ENCODE measurements at regions not wholly inside any gene's neighbourhood (a gene's known extent, or its start where the extent isn't known, plus 50 kb on each side); places are given as distances from the start of the nearest gene placed in this dataset.

- no peak for ATAC-seq
- no peak for DNase-seq
- intact Hi-C loops (cut with micrococcal nuclease), result loop anchor here (5.0 kb wide), 1 partner anchor 83 kb away; no protein-coding TSS in a partner anchor
Measured at GRCh38 chr14:95444132-95445129, 72.0 kb downstream of the SYNE3 start.

- DNase-seq (peak; percentile 89), ATAC-seq (peak; percentile 96)
- intact Hi-C loops (cut with micrococcal nuclease), result loop anchor here (5.0 kb wide), 1 partner anchor 85 kb away; no protein-coding TSS in a partner anchor
Measured at GRCh38 chr14:95442633-95443021, 73.8 kb downstream of the SYNE3 start.

- ATAC-seq, result no peak
- intact Hi-C loops (cut with micrococcal nuclease), result loop anchor here (5.0 kb wide), 1 partner anchor 85 kb away; no protein-coding TSS in a partner anchor
Measured at GRCh38 chr14:95442016-95442632, 74.3 kb downstream of the SYNE3 start.

GRCh38 chr14:95440951-95441350 lies 75.5 kb downstream of the SYNE3 start:
- DNase-seq (no peak), ATAC-seq (no peak)
- intact Hi-C loops (cut with micrococcal nuclease), result loop anchor here (5.0 kb wide), 1 partner anchor 86 kb away; no protein-coding TSS in a partner anchor

More at GRCh38 chr14:95442016-95442632, 74.3 kb downstream of the SYNE3 start:
- no peak for DNase-seq

- intact Hi-C loops (cut with micrococcal nuclease), result loop anchor here (5.0 kb wide), 1 partner anchor 87 kb away; no protein-coding TSS in a partner anchor
- ATAC-seq, result no peak
- no peak for DNase-seq
Measured at GRCh38 chr14:95440496-95440895, 76.0 kb downstream of the SYNE3 start.

GRCh38 chr14:95439881-95440280 lies 76.6 kb downstream of the SYNE3 start:
- ATAC-seq (no peak), DNase-seq (no peak)
- intact Hi-C loops (cut with micrococcal nuclease), result loop anchor here (5.0 to 10.0 kb wide), 2 partner anchors 87 to 325 kb away; no protein-coding TSS in a partner anchor

- ATAC-seq (no peak), DNase-seq (no peak)
- intact Hi-C loops (cut with micrococcal nuclease), result loop anchor here (10.0 kb wide), 1 partner anchor 323 kb away; no protein-coding TSS in a partner anchor
Measured at GRCh38 chr14:95437715-95438114, 78.7 kb downstream of the SYNE3 start.

GRCh38 chr14:95436354-95436753 lies 80.1 kb downstream of the SYNE3 start:
- intact Hi-C loops (cut with micrococcal nuclease), result loop anchor here (10.0 kb wide), 1 partner anchor 322 kb away; no protein-coding TSS in a partner anchor
- no peak for DNase-seq
- no peak for ATAC-seq

- DNase-seq (no peak), ATAC-seq (no peak)
- intact Hi-C loops (cut with micrococcal nuclease), result loop anchor here (10.0 kb wide), 1 partner anchor 319 kb away; no protein-coding TSS in a partner anchor
Measured at GRCh38 chr14:95434121-95434520, 82.3 kb downstream of the SYNE3 start.

GRCh38 chr14:95433094-95433478 lies 83.4 kb downstream of the SYNE3 start:
- intact Hi-C loops (cut with micrococcal nuclease), result loop anchor here (10.0 kb wide), 1 partner anchor 318 kb away; no protein-coding TSS in a partner anchor
- ATAC-seq (no peak), DNase-seq (no peak)

GRCh38 chr14:95432144-95433093 lies 84.0 kb downstream of the SYNE3 start:
- ATAC-seq, result peak; percentile 92
- DNase-seq, result peak; percentile 76
- intact Hi-C loops (cut with micrococcal nuclease), result loop anchor here (10.0 kb wide), 1 partner anchor 318 kb away; no protein-coding TSS in a partner anchor

- DNase-seq (no peak), ATAC-seq (peak; percentile 64)
- intact Hi-C loops (cut with micrococcal nuclease), result loop anchor here (10.0 kb wide), 1 partner anchor 317 kb away; no protein-coding TSS in a partner anchor
Measured at GRCh38 chr14:95431199-95432143, 85.0 kb downstream of the SYNE3 start.

- ATAC-seq (no peak), DNase-seq (no peak)
- intact Hi-C loops (cut with micrococcal nuclease), result no loop called here
Measured at GRCh38 chr14:95428557-95428956, 87.9 kb downstream of the SYNE3 start.

- intact Hi-C loops (cut with micrococcal nuclease), result no loop called here
- ATAC-seq, result no peak
- DNase-seq, result no peak
Measured at GRCh38 chr14:95426116-95426475, 90.4 kb downstream of the SYNE3 start.

- no peak for DNase-seq
- intact Hi-C loops (cut with micrococcal nuclease), result no loop called here
- ATAC-seq, result no peak
Measured at GRCh38 chr14:95425369-95426115, 90.9 kb downstream of the SYNE3 start.

GRCh38 chr14:95424529-95424928 lies 91.9 kb downstream of the SYNE3 start:
- intact Hi-C loops (cut with micrococcal nuclease), result no loop called here
- DNase-seq (no peak), ATAC-seq (peak; percentile 68)

- intact Hi-C loops (cut with micrococcal nuclease), result no loop called here
- DNase-seq, result no peak
- no peak for ATAC-seq
Measured at GRCh38 chr14:95421741-95422140, 94.7 kb downstream of the SYNE3 start.
